ENCODE measurements at regions not wholly inside any gene's neighbourhood (a gene's known extent, or its start where the extent isn't known, plus 50 kb on each side); places are given as distances from the start of the nearest gene placed in this dataset.

- TF ChIP-seq REST (IDR thresholded peaks at IDR 0.05; ENCODE audit: low read depth, low read length) (no peak), NFIC (IDR thresholded peaks at IDR 0.05; ENCODE audit: borderline replicate concordance) (no peak), SIN3A (IDR thresholded peaks at IDR 0.05; ENCODE audit: borderline replicate concordance, low read depth, low read length) (no peak), FOXM1 (IDR thresholded peaks at IDR 0.05; ENCODE audit: low read depth) (no peak), ELF1 (IDR thresholded peaks at IDR 0.05) (no peak)
These were observed 102.0 kb upstream of the CXCR4 start (continued) for GRCh38 chr2:136219963-136220362.

DNA sequence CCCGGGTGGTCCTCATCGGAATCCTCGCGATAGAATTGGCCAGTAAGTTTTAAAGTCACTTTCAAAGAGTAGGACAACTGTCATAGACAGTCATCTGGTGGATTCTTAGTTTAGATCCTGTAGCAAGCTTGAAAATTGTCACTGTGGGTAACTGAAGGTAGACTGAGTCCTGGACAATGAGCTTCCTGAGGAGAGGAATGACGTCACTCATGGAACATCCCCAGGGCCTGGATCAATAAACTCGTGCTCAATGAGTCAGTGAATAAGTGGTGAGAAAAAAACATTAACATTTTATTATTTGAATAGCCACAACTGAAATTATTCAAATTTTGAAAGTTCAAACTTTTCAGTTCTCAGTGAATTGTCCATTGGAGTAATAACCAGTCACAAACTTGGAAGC lies 101.4 kb upstream of the CXCR4 start:
- DNase-seq: no peak
- no peaks in the 10 kb centered on the region for H3F3A ChIP-seq (replicated peaks; ENCODE audit: insufficient read depth)
- H3K4me1 ChIP-seq (ENCODE audit: control insufficient read depth in 1 of 2, insufficient read depth in 2 of 2, low read depth in 1 of 2, low read length in 1 of 2): no peaks in the 10 kb centered on the region; a peak in 1 of 4 replicates
- no peak overlapping the region for H3K27ac ChIP-seq (ENCODE audit: low read depth in 2 of 2, low read length in 1 of 2)
- CTCF ChIA-PET: interaction anchor here (0.7 to 1.2 kb wide), 2 partner anchors 17 to 258 kb away, joined by 3 to 6 read pairs; no protein-coding TSS in a partner anchor
- H3K36me3 ChIP-seq (replicated peaks in 1 of 2; ENCODE audit: control insufficient read depth in 1 of 2, insufficient read depth in 2 of 2, low read length in 1 of 2): no peaks in the 10 kb centered on the region
- H3K27me3 ChIP-seq (ENCODE audit: insufficient read depth): no peaks in the 10 kb centered on the region
- no peak overlapping the region for H3K4me3 ChIP-seq (ENCODE audit: low read depth in 2 of 2, low read length in 1 of 2)
- 47% methylated on average over 6 of the region's 6 CpGs for WGBS (ENCODE audit: low lambda C conversion rate)
- H4K20me1 ChIP-seq (ENCODE audit: insufficient read depth): no peaks in the 10 kb centered on the region
- H2AFZ ChIP-seq (ENCODE audit: low read depth): no peak overlapping the region
- H3K9ac ChIP-seq: no peak overlapping the region
- POLR2A ChIA-PET: no interaction called here
- H3K9me3 ChIP-seq: no peaks in the 10 kb centered on the region
- no peaks in the 10 kb centered on the region for H3K79me2 ChIP-seq (ENCODE audit: insufficient read depth)
- no peak overlapping the region for H3K4me2 ChIP-seq
- H3K9me2 ChIP-seq: no peaks in the 10 kb centered on the region
- no peak for TF ChIP-seq TEAD4 (IDR thresholded peaks at IDR 0.05; ENCODE audit: borderline replicate concordance, insufficient read depth)
- no peak for TF ChIP-seq FOSL2 (IDR thresholded peaks at IDR 0.05; ENCODE audit: borderline replicate concordance, low read depth)
- TF ChIP-seq MXI1 (IDR thresholded peaks at IDR 0.05; ENCODE audit: low read depth, low read length): no peak
- TF ChIP-seq USF1 (IDR thresholded peaks at IDR 0.05; ENCODE audit: borderline replicate concordance, low read depth): no peak
- no peak for TF ChIP-seq JUND (IDR thresholded peaks at IDR 0.05)
- TF ChIP-seq EP300 (IDR thresholded peaks at IDR 0.05; ENCODE audit: borderline replicate concordance in 1 of 2, low read depth in 1 of 2, low read length in 1 of 2): no peak
- TF ChIP-seq IRF3 (IDR thresholded peaks at IDR 0.05; ENCODE audit: low read depth, low read length): no peak
- no peak for TF ChIP-seq FOXJ3 (CRISPR knock-in tag; IDR thresholded peaks at IDR 0.05)
- TF ChIP-seq REST (IDR thresholded peaks at IDR 0.05; ENCODE audit: low read depth, low read length): no peak
- TF ChIP-seq YY1 (IDR thresholded peaks at IDR 0.05; ENCODE audit: low read depth): no peak
- TF ChIP-seq GABPA (IDR thresholded peaks at IDR 0.05; ENCODE audit: low read depth): no peak
- TF ChIP-seq CHD2 (IDR thresholded peaks at IDR 0.05; ENCODE audit: low read length, partially characterized antibody): no peak
- no peak for TF ChIP-seq NRF1 (IDR thresholded peaks at IDR 0.05; ENCODE audit: low read depth, low read length)
- no peak for TF ChIP-seq MEF2A (IDR thresholded peaks at IDR 0.05; ENCODE audit: borderline replicate concordance, low read depth)
- TF ChIP-seq PBX3 (IDR thresholded peaks at IDR 0.05): no peak
- TF ChIP-seq RAD21 (IDR thresholded peaks at IDR 0.05; ENCODE audit: low read length): no peak
- TF ChIP-seq RFX5 (IDR thresholded peaks at IDR 0.05; ENCODE audit: low read length): no peak
- TF ChIP-seq, protein P1, sequence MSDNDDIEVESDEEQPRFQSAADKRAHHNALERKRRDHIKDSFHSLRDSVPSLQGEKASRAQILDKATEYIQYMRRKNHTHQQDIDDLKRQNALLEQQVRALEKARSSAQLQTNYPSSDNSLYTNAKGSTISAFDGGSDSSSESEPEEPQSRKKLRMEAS (IDR thresholded peaks at IDR 0.05; ENCODE audit: low read depth): no peak
